ENCODE measurements at regions not wholly inside any gene's neighbourhood (a gene's known extent, or its start where the extent isn't known, plus 50 kb on each side); places are given as distances from the start of the nearest gene placed in this dataset.

- H3K4me3 ChIP-seq, result no peak overlapping the region
- no peaks in the 10 kb centered on the region for H3K4me1 ChIP-seq (ENCODE audit: insufficient read depth)
- H3K79me2 ChIP-seq (replicated peaks; ENCODE audit: insufficient read depth), result no peaks in the 10 kb centered on the region
- H3K27ac ChIP-seq (ENCODE audit: low read depth), result no peak overlapping the region
- H3K36me3 Mint-ChIP-seq (ENCODE audit: low read depth), result no peaks in the 10 kb centered on the region; the same call in 2 of the 3 replicates
- H3K27me3 ChIP-seq (ENCODE audit: insufficient read depth), result no peaks in the 10 kb centered on the region
- ATAC-seq (no peak), DNase-seq (ENCODE audit: low spot score) (no peak)
- H3K9me3 Mint-ChIP-seq, result peaks cover under 1% of the 10 kb centered on the region; the same call in 2 of the 3 replicates
- H3K4me1 Mint-ChIP-seq, result peaks cover 5% of the 10 kb centered on the region; the same call in 2 of the 3 replicates
- peaks cover 2% of the 10 kb centered on the region; the same call in 1 of the 2 replicates for H3K9me2 ChIP-seq (ENCODE audit: insufficient read depth)
- TF ChIP-seq POLR2AphosphoS5 (IDR thresholded peaks at IDR 0.05; ENCODE audit: low read depth), result no peak
- TF ChIP-seq EZH2phosphoT487 (IDR thresholded peaks at IDR 0.05; ENCODE audit: unreplicated experiment), result no peak
- no peak for TF ChIP-seq REST (IDR thresholded peaks at IDR 0.05; ENCODE audit: unreplicated experiment)
- TF ChIP-seq STAT1 (IDR thresholded peaks at IDR 0.05; ENCODE audit: unreplicated experiment), result no peak
- no peak for TF ChIP-seq ZNF114 (CRISPR knock-in tag; IDR thresholded peaks at IDR 0.05)
- no peak for TF ChIP-seq ZNF331 (CRISPR knock-in tag; IDR thresholded peaks at IDR 0.05; ENCODE audit: low read depth)
- no peak for TF ChIP-seq CTCF (conservative IDR thresholded peaks at IDR 0.05; ENCODE audit: low read depth in 2 of 2)
- H2AFZ ChIP-seq, result no peak overlapping the region
- no peaks in the 10 kb centered on the region; the same call in 1 of the 2 replicates for H4K20me1 ChIP-seq (replicated peaks; ENCODE audit: insufficient read depth)
- H3K4me3 Mint-ChIP-seq, result no peak overlapping the region
- no peak overlapping the region for H3K27ac Mint-ChIP-seq
- no peak overlapping the region for H3K4me2 ChIP-seq
- no peaks in the 10 kb centered on the region for H3K27me3 Mint-ChIP-seq (ENCODE audit: insufficient read depth, low read depth, poor library complexity)
- no peaks in the 10 kb centered on the region for H3K36me3 ChIP-seq (ENCODE audit: insufficient read depth)
- H3F3A ChIP-seq (replicated peaks; ENCODE audit: low read depth), result no peaks in the 10 kb centered on the region
These were observed 92.0 kb upstream of the SCEL start for GRCh38 chr13:77443511-77443910.

- H3K79me2 ChIP-seq (replicated peaks; ENCODE audit: insufficient read depth), result no peaks in the 10 kb centered on the region
- H3K27ac ChIP-seq (ENCODE audit: low read depth), result no peak overlapping the region
These were observed 98.2 kb upstream of the SCEL start for GRCh38 chr13:77437267-77437666.

More at GRCh38 chr13:77437267-77437666, 98.2 kb upstream of the SCEL start:
- Mint-ChIP-seq H3K4me1 (no peaks in the 10 kb centered on the region), H3K36me3 (ENCODE audit: low read depth) (no peaks in the 10 kb centered on the region), H3K9me3 (peaks cover 4% of the 10 kb centered on the region; the same call in 1 of the 3 replicates), H3K4me3 (no peak overlapping the region), H3K27me3 (ENCODE audit: insufficient read depth, low read depth, poor library complexity) (no peaks in the 10 kb centered on the region), H3K27ac (no peak overlapping the region)
- Histone ChIP-seq H3K4me2 (no peak overlapping the region), H3K4me3 (no peak overlapping the region), H4K20me1 (replicated peaks; ENCODE audit: insufficient read depth) (no peaks in the 10 kb centered on the region; the same call in 1 of the 2 replicates), H3K4me1 (ENCODE audit: insufficient read depth) (no peaks in the 10 kb centered on the region), H3K27me3 (ENCODE audit: insufficient read depth) (no peaks in the 10 kb centered on the region), H3K36me3 (ENCODE audit: insufficient read depth) (no peaks in the 10 kb centered on the region), H3K9me2 (ENCODE audit: insufficient read depth) (no peaks in the 10 kb centered on the region; the same call in 1 of the 2 replicates), H3F3A (replicated peaks; ENCODE audit: low read depth) (no peaks in the 10 kb centered on the region), H2AFZ (no peak overlapping the region)
- TF ChIP-seq JUNB (IDR thresholded peaks at IDR 0.05; ENCODE audit: unreplicated experiment) (no peak), CTCF (conservative IDR thresholded peaks at IDR 0.05; ENCODE audit: low read depth in 2 of 2) (no peak), STAT1 (IDR thresholded peaks at IDR 0.05; ENCODE audit: unreplicated experiment) (no peak)
- DNase-seq (ENCODE audit: low spot score) (no peak), ATAC-seq (no peak)
